ENCODE measurements at regions not wholly inside any gene's neighbourhood (a gene's known extent, or its start where the extent isn't known, plus 50 kb on each side); places are given as distances from the start of the nearest gene placed in this dataset.

GRCh38 chr4:138298431-138298830, 56.3 kb upstream of the SLC7A11 start:
- Histone ChIP-seq H3K4me1 (no peaks in the 10 kb centered on the region), H3K9me3 (no peaks in the 10 kb centered on the region), H3K4me3 (no peak overlapping the region), H3K36me3 (no peaks in the 10 kb centered on the region), H3K27me3 (no peaks in the 10 kb centered on the region), H3K27ac (peak overlapping the region in 1 of 2 donors; percentile 61)
- intact Hi-C loops (cut with DNase I), result no loop called here
- ATAC-seq, result no peak
- DNase-seq, result no peak
- no peak for TF ChIP-seq CTCF (IDR thresholded peaks at IDR 0.05)

- intact Hi-C loops (cut with DNase I), result no loop called here
- H3K27ac ChIP-seq, result no peak overlapping the region
- H3K4me3 ChIP-seq, result no peak overlapping the region
- H3K4me1 ChIP-seq, result no peaks in the 10 kb centered on the region
- no peak for ATAC-seq
- H3K36me3 ChIP-seq, result no peaks in the 10 kb centered on the region
- no peaks in the 10 kb centered on the region for H3K9me3 ChIP-seq
- H3K27me3 ChIP-seq, result no peaks in the 10 kb centered on the region
- TF ChIP-seq CTCF (IDR thresholded peaks at IDR 0.05), result no peak
- no peak for DNase-seq
These were observed 55.7 kb upstream of the SLC7A11 start for GRCh38 chr4:138297743-138298405.

- no peaks in the 10 kb centered on the region for H3K27me3 ChIP-seq
- TF ChIP-seq CTCF (IDR thresholded peaks at IDR 0.05), result no peak
- H3K27ac ChIP-seq, result no peak overlapping the region
- H3K4me1 ChIP-seq, result no peaks in the 10 kb centered on the region
- no peak overlapping the region for H3K4me3 ChIP-seq
- intact Hi-C loops (cut with DNase I), result no loop called here
- DNase-seq (no peak), ATAC-seq (no peak)
- H3K36me3 ChIP-seq, result no peaks in the 10 kb centered on the region
- no peaks in the 10 kb centered on the region for H3K9me3 ChIP-seq
These were observed 50.2 kb upstream of the SLC7A11 start for GRCh38 chr4:138292321-138292720.

Data from left lung (tissue), 4 donors.